ENCODE measurements at regions not wholly inside any gene's neighbourhood (a gene's known extent, or its start where the extent isn't known, plus 50 kb on each side); places are given as distances from the start of the nearest gene placed in this dataset.

- Histone ChIP-seq H3K36me3 (ENCODE audit: insufficient read depth, low read length) (no peaks in the 10 kb centered on the region), H3F3A (ENCODE audit: low read depth) (no peaks in the 10 kb centered on the region), H3K4me3 (ENCODE audit: low read length, poor library complexity, severe bottlenecking) (no peak overlapping the region), H3K79me2 (ENCODE audit: insufficient read depth, low read length) (no peaks in the 10 kb centered on the region), H3K9ac (ENCODE audit: low read depth, low read length, poor library complexity, severe bottlenecking) (no peak overlapping the region), H3K27me3 (ENCODE audit: insufficient read depth, low read length, poor library complexity, severe bottlenecking) (no peaks in the 10 kb centered on the region), H2AFZ (ENCODE audit: low read length) (no peak overlapping the region), H4K20me1 (ENCODE audit: insufficient read depth, low read length, poor library complexity, severe bottlenecking) (no peaks in the 10 kb centered on the region), H3K9me3 (ENCODE audit: insufficient read depth, low read depth, low read length) (no peaks in the 10 kb centered on the region), H3K9me2 (replicated peaks; ENCODE audit: low read depth, low read length) (no peaks in the 10 kb centered on the region), H3K4me2 (ENCODE audit: low read depth, low read length, poor library complexity, severe bottlenecking) (no peak overlapping the region), H3K4me1 (ENCODE audit: insufficient read depth, low read length, poor library complexity, severe bottlenecking) (no peaks in the 10 kb centered on the region)
- TF ChIP-seq EZH2phosphoT487 (IDR thresholded peaks at IDR 0.05; ENCODE audit: borderline replicate concordance) = no peak
- TF ChIP-seq CTCF (conservative IDR thresholded peaks at IDR 0.05; ENCODE audit: low read length) = no peak
These were observed 146.6 kb downstream of the SEC61B start for GRCh38 chr9:99368341-99369326.

DNA sequence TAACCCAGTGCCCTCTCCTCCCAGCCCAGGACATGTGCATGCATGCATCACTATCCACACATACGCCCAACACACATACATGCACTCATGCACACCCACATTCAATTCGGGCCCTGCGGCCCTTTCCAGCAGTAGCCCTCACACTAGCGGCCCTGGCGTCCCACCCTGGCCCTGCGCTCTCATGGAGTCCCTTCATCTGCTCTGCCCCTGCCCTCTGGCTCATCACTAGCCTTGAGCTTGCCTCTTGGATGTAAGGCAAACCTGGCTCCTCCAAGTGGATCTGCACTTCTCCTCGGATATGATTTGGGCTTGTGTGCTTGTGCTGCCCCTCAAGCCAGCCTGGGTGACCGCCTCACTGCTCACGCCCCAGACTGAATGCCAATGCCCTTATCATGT lies 147.2 kb downstream of the SEC61B start:
- Histone ChIP-seq H4K20me1 (ENCODE audit: insufficient read depth, low read length, poor library complexity, severe bottlenecking) (no peaks in the 10 kb centered on the region), H3K4me1 (ENCODE audit: insufficient read depth, low read length, poor library complexity, severe bottlenecking) (no peaks in the 10 kb centered on the region), H3K79me2 (ENCODE audit: insufficient read depth, low read length) (no peaks in the 10 kb centered on the region), H3K36me3 (ENCODE audit: insufficient read depth, low read length) (no peaks in the 10 kb centered on the region), H3K4me3 (ENCODE audit: low read length, poor library complexity, severe bottlenecking) (no peak overlapping the region), H3K4me2 (ENCODE audit: low read depth, low read length, poor library complexity, severe bottlenecking) (no peak overlapping the region), H2AFZ (ENCODE audit: low read length) (no peak overlapping the region), H3F3A (ENCODE audit: low read depth) (no peaks in the 10 kb centered on the region), H3K9me3 (ENCODE audit: insufficient read depth, low read depth, low read length) (no peaks in the 10 kb centered on the region), H3K9me2 (replicated peaks; ENCODE audit: low read depth, low read length) (no peaks in the 10 kb centered on the region), H3K9ac (ENCODE audit: low read depth, low read length, poor library complexity, severe bottlenecking) (no peak overlapping the region), H3K27me3 (ENCODE audit: insufficient read depth, low read length, poor library complexity, severe bottlenecking) (no peaks in the 10 kb centered on the region)
- TF ChIP-seq EZH2phosphoT487 (IDR thresholded peaks at IDR 0.05; ENCODE audit: borderline replicate concordance) (no peak), CTCF (conservative IDR thresholded peaks at IDR 0.05; ENCODE audit: low read length) (no peak)

DNA sequence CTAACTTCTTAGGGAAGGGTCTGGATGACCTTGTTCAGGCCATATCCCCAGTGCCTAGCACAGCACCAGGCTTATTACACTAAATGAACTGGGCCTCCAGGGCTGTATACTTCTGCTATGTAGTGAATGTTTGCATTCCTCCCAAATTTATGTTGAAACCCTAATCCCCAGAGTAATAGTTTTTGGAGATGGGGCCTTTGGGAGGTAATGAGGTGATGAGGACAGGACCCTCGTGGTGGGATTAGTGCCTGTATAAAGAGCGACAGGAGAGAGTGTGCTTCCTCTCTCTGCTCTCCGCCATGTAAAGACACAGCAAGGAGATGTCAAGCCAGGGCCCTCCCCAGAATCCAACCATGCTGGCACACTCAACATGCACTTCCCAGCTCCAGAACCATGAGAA lies 148.3 kb downstream of the SEC61B start:
- H3K4me3 ChIP-seq (ENCODE audit: low read length, poor library complexity, severe bottlenecking) = no peak overlapping the region

More for the DNA sequence above, 148.3 kb downstream of the SEC61B start:
- TF ChIP-seq CTCF (conservative IDR thresholded peaks at IDR 0.05; ENCODE audit: low read length) (no peak), EZH2phosphoT487 (IDR thresholded peaks at IDR 0.05; ENCODE audit: borderline replicate concordance) (no peak)
- Histone ChIP-seq H3K9me2 (replicated peaks; ENCODE audit: low read depth, low read length) (no peaks in the 10 kb centered on the region), H3K4me1 (ENCODE audit: insufficient read depth, low read length, poor library complexity, severe bottlenecking) (no peaks in the 10 kb centered on the region), H3K36me3 (ENCODE audit: insufficient read depth, low read length) (no peaks in the 10 kb centered on the region), H3K9ac (ENCODE audit: low read depth, low read length, poor library complexity, severe bottlenecking) (no peak overlapping the region), H2AFZ (ENCODE audit: low read length) (no peak overlapping the region), H3F3A (ENCODE audit: low read depth) (no peaks in the 10 kb centered on the region), H3K9me3 (ENCODE audit: insufficient read depth, low read depth, low read length) (no peaks in the 10 kb centered on the region), H3K4me2 (ENCODE audit: low read depth, low read length, poor library complexity, severe bottlenecking) (no peak overlapping the region), H3K79me2 (ENCODE audit: insufficient read depth, low read length) (no peaks in the 10 kb centered on the region), H4K20me1 (ENCODE audit: insufficient read depth, low read length, poor library complexity, severe bottlenecking) (no peaks in the 10 kb centered on the region), H3K27me3 (ENCODE audit: insufficient read depth, low read length, poor library complexity, severe bottlenecking) (no peaks in the 10 kb centered on the region)
